ENCODE measurements at regions not wholly inside any gene's neighbourhood (a gene's known extent, or its start where the extent isn't known, plus 50 kb on each side); places are given as distances from the start of the nearest gene placed in this dataset.

GRCh38 chr5:3698412-3698811, 102.8 kb downstream of the IRX1 start:
- no peaks in the 10 kb centered on the region for H3K27me3 Mint-ChIP-seq (ENCODE audit: insufficient read depth, low read depth, poor library complexity)
- DNase-seq (ENCODE audit: low spot score), result no peak
- no peak overlapping the region for H3K4me3 Mint-ChIP-seq
- Histone ChIP-seq H3K79me2 (replicated peaks; ENCODE audit: insufficient read depth) (no peaks in the 10 kb centered on the region), H3K9me2 (ENCODE audit: insufficient read depth) (no peaks in the 10 kb centered on the region; the same call in 1 of the 2 replicates), H2AFZ (no peak overlapping the region), H3K27ac (ENCODE audit: low read depth) (no peak overlapping the region), H3K4me1 (ENCODE audit: insufficient read depth) (peaks cover 7% of the 10 kb centered on the region; the same call in 1 of the 2 replicates), H3F3A (replicated peaks; ENCODE audit: low read depth) (no peaks in the 10 kb centered on the region), H3K4me2 (no peak overlapping the region), H3K27me3 (ENCODE audit: insufficient read depth) (no peaks in the 10 kb centered on the region), H3K4me3 (no peak overlapping the region), H4K20me1 (replicated peaks; ENCODE audit: insufficient read depth) (no peaks in the 10 kb centered on the region), H3K36me3 (ENCODE audit: insufficient read depth) (no peaks in the 10 kb centered on the region)
- H3K27ac Mint-ChIP-seq, result no peak overlapping the region
- H3K36me3 Mint-ChIP-seq (ENCODE audit: low read depth), result no peaks in the 10 kb centered on the region
- peaks cover 18% of the 10 kb centered on the region for H3K4me1 Mint-ChIP-seq
- no peaks in the 10 kb centered on the region; the same call in 2 of the 3 replicates for H3K9me3 Mint-ChIP-seq
- TF ChIP-seq NANOG (IDR thresholded peaks at IDR 0.05; ENCODE audit: borderline replicate concordance), result no peak
- TF ChIP-seq ETS1 (IDR thresholded peaks at IDR 0.05), result no peak
- TF ChIP-seq CTCF (conservative IDR thresholded peaks at IDR 0.05; ENCODE audit: low read depth in 2 of 2), result no peak
- no peak for TF ChIP-seq REST (IDR thresholded peaks at IDR 0.05; ENCODE audit: unreplicated experiment)
- no peak for TF ChIP-seq STAT1 (IDR thresholded peaks at IDR 0.05; ENCODE audit: unreplicated experiment)
- no peak for TF ChIP-seq EZH2 (IDR thresholded peaks at IDR 0.05; ENCODE audit: low read depth, unreplicated experiment)
- no peak for TF ChIP-seq POLR2AphosphoS5 (IDR thresholded peaks at IDR 0.05; ENCODE audit: low read depth)
- TF ChIP-seq CREB1 (CRISPR knock-in tag; IDR thresholded peaks at IDR 0.05; ENCODE audit: low read depth), result no peak
- TF ChIP-seq ZNF462 (CRISPR knock-in tag; IDR thresholded peaks at IDR 0.05), result no peak
- TF ChIP-seq ZNF331 (CRISPR knock-in tag; IDR thresholded peaks at IDR 0.05; ENCODE audit: low read depth), result no peak
- no peak for TF ChIP-seq EZH2phosphoT487 (IDR thresholded peaks at IDR 0.05; ENCODE audit: unreplicated experiment)
- TF ChIP-seq JUNB (IDR thresholded peaks at IDR 0.05; ENCODE audit: unreplicated experiment), result no peak
- TF ChIP-seq ZNF114 (CRISPR knock-in tag; IDR thresholded peaks at IDR 0.05), result no peak
- ATAC-seq, result no peak

Measured in GM23338 (cell line).